Activated naive CD8-positive, alpha-beta T cell treated with anti-CD3 and anti-CD28 coated beads, Interleukin-2, amount 10 ng/mL, durations not matched to agents 7 days and 5 days (primary cell): ENCODE measurements at regions not wholly inside any gene's neighbourhood (a gene's known extent, or its start where the extent isn't known, plus 50 kb on each side); places are given as distances from the start of the nearest gene placed in this dataset.
"Not testable (repeated sequence)": the region's sequence is repeated elsewhere in the genome, so short reads cannot be mapped to it uniquely, and the experiment has no call there.

Source experiments
- ATAC-seq: fragments of 150-1000 bp; cut with Tn5 transposase; one replicate; pipeline ENCODE4 v1.10.0; 2021; ENCODE audit warnings: low read depth, moderate library complexity
- POLR2A ChIA-PET: fragments of 350-600 bp; sonication (Branson Sonifier 250); formaldehyde crosslinking; loops from one replicate; lab custom pipeline; 2021; ENCODE audit warnings: antibody characterized with exemption; lab: Charles Lee
- DNase-seq: peaks from one replicate; pipeline ENCODE4 v3.0.0; 2021
- H3K27ac Mint-ChIP-seq: one replicate; pipeline ENCODE4 v1.8.0; 2022; ENCODE audit warnings: mild to moderate bottlenecking, mixed read lengths
- H3K27me3 Mint-ChIP-seq: one replicate; pipeline ENCODE4 v1.8.0; 2022; ENCODE audit warnings: mild to moderate bottlenecking, moderate library complexity, mixed read lengths
- H3K36me3 Mint-ChIP-seq: one replicate; pipeline ENCODE4 v1.8.0; 2021; ENCODE audit warnings: mild to moderate bottlenecking, mixed read lengths
- H3K4me1 Mint-ChIP-seq: one replicate; pipeline ENCODE4 v1.8.0; 2021; ENCODE audit warnings: mixed read lengths
- H3K4me3 Mint-ChIP-seq: one replicate; pipeline ENCODE4 v1.8.0; 2022; ENCODE audit warnings: mild to moderate bottlenecking, moderate library complexity, mixed read lengths
- H3K9me3 Mint-ChIP-seq: one replicate; pipeline ENCODE4 v1.8.0; 2021; ENCODE audit warnings: mixed read lengths

DNA sequence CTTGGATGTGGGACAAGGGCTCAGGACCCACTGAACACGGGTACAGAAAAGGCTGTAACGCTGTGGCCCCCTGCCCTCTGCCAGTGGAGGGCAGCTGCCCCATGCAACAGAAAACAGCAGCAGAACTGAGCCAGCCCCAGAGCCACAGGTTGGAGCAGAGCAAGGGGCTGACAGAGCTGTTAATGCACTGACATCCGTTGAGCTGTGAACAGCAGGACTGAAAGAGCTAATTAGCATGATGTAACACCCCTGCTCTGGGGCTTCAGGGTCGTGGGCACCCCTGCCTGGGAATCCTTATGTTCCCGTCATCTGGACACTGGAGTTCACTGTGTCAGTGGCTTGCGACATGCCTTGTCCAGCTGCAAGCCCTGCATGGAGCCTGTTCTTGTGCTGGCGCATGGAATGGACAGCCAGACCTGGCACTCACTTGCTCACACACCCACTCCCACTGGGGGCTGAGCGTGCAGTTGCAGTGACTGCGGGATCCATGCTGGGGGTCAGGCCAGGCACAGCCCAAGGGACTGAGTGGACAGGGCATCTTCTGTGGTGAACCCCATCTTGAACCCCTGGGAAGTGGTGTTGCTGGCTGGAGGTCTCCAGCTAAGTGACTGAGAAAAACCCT lies 293.7 kb downstream of the DNAJB9 start:
- POLR2A ChIA-PET, result no interaction called here
- DNase-seq (no peak), ATAC-seq (no peak)
- Mint-ChIP-seq H3K27ac (no peak overlapping the region), H3K27me3 (no peaks in the 10 kb centered on the region), H3K4me1 (no peaks in the 10 kb centered on the region), H3K4me3 (no peak overlapping the region), H3K9me3 (no peaks in the 10 kb centered on the region), H3K36me3 (no peaks in the 10 kb centered on the region)

GRCh38 chr7:108869070-108869469 lies 299.4 kb downstream of the DNAJB9 start:
- no peaks in the 10 kb centered on the region for H3K27me3 Mint-ChIP-seq
- H3K4me1 Mint-ChIP-seq, result no peaks in the 10 kb centered on the region
- H3K4me3 Mint-ChIP-seq, result no peak overlapping the region
- ATAC-seq (no peak), DNase-seq (no peak)
- no peaks in the 10 kb centered on the region for H3K9me3 Mint-ChIP-seq
- H3K27ac Mint-ChIP-seq, result no peak overlapping the region
- POLR2A ChIA-PET, result no interaction called here
- no peaks in the 10 kb centered on the region for H3K36me3 Mint-ChIP-seq

DNA sequence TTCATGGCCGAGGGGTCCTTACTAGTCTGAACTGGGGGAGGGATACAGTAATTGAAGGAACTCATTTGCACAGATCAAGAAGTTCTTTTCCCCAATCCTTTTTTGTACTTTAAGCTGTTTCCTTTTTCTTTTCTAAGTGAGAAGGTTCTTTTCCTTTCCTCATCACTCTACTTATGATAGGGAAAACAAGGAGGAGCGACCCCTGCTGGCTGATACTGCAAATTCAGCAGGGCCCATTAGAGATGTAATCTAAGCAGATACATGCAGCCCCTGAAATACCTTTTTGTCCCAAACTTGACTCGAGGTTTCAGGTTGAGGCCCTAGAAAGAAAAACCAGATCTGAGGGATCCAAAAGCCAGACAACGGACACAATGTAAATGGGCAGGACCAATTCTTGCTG lies 305.5 kb downstream of the DNAJB9 start:
- no peaks in the 10 kb centered on the region for H3K36me3 Mint-ChIP-seq
- H3K4me1 Mint-ChIP-seq, result no peaks in the 10 kb centered on the region
- H3K27ac Mint-ChIP-seq, result no peak overlapping the region
- no peaks in the 10 kb centered on the region for H3K9me3 Mint-ChIP-seq
- H3K4me3 Mint-ChIP-seq, result no peak overlapping the region
- no peak for ATAC-seq
- POLR2A ChIA-PET, result no interaction called here
- H3K27me3 Mint-ChIP-seq, result no peaks in the 10 kb centered on the region
- no peak for DNase-seq

DNA sequence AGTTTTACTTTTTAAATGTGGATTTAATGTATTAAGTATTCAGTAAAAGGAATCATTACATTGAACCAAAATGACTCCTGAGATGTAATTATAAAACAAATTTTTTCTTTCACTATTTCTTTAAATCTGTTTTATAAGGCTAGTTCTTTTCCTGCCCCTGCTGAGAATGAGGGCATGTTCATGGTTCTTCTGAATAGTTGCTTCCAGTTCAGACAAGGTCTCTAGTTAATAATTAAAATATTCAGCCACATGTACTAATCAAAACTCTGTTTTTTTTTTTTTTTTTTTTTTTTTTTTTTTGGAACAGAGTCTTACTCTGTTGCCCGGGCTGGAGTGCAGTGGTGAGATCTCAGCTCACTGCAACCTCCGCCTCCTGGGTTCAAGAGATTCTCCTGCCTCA lies 321.2 kb downstream of the DNAJB9 start:
- Mint-ChIP-seq H3K36me3 (no peaks in the 10 kb centered on the region), H3K9me3 (no peaks in the 10 kb centered on the region), H3K4me3 (no peak overlapping the region), H3K27ac (no peak overlapping the region), H3K4me1 (no peaks in the 10 kb centered on the region), H3K27me3 (no peaks in the 10 kb centered on the region)
- ATAC-seq, result no peak
- POLR2A ChIA-PET, result no interaction called here
- no peak for DNase-seq

- DNase-seq (no peak), ATAC-seq (no peak)
- H3K9me3 Mint-ChIP-seq, result no peaks in the 10 kb centered on the region
- H3K27ac Mint-ChIP-seq, result no peak overlapping the region
- no peaks in the 10 kb centered on the region for H3K27me3 Mint-ChIP-seq
- no peak overlapping the region for H3K4me3 Mint-ChIP-seq
- POLR2A ChIA-PET, result no interaction called here
- H3K4me1 Mint-ChIP-seq, result no peaks in the 10 kb centered on the region
- H3K36me3 Mint-ChIP-seq, result no peaks in the 10 kb centered on the region
These were observed 338.8 kb downstream of the DNAJB9 start for GRCh38 chr7:108908456-108908855.

DNA sequence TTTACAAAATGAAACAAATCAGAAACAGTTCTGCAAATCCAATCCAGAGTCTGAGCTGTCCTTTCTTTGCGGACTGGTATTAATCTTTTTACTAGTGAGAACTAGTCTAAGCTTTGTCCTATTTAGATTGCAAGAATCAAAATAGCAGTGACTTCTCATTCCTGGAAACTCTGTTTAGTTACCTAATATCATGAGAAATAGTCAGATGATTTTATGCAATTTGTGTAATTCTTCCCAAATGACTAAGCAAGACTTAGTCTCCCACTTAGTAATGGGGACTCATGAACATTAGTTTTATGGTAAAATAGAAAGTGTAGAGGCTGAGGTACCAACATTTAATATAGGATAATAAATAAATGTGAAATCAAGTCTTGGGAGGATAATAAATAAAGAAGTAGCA lies 341.3 kb downstream of the DNAJB9 start:
- no peaks in the 10 kb centered on the region for H3K36me3 Mint-ChIP-seq
- no peaks in the 10 kb centered on the region for H3K4me1 Mint-ChIP-seq
- DNase-seq, result no peak
- no peak overlapping the region for H3K4me3 Mint-ChIP-seq
- no peaks in the 10 kb centered on the region for H3K27me3 Mint-ChIP-seq
- POLR2A ChIA-PET, result no interaction called here
- ATAC-seq, result no peak
- H3K27ac Mint-ChIP-seq, result no peak overlapping the region
- H3K9me3 Mint-ChIP-seq, result no peaks in the 10 kb centered on the region

DNA sequence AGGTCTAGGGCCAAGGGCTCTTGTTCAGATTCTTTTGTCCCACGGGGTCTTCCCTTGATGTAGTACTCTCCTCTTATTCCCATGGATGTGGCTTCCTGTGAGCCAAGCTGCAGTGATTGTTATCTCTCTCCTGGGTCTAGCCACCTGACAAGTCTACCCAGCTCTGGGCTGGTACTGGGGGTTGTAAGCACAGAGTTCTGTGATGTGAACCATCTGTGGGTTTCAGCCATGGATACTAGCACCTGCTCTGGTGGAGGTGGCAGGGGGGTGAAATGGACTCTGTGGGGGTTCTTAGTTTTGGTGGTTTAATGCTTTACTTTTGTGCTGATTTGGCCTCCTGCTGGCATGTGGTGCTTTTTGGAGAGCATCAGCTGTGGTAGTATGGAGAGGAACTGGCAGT lies 350.8 kb downstream of the DNAJB9 start:
- ATAC-seq, result no peak
- Mint-ChIP-seq H3K36me3 (no peaks in the 10 kb centered on the region), H3K9me3 (peaks cover 6% of the 10 kb centered on the region), H3K27me3 (no peaks in the 10 kb centered on the region), H3K27ac (no peak overlapping the region), H3K4me3 (no peak overlapping the region), H3K4me1 (no peaks in the 10 kb centered on the region)
- no peak for DNase-seq
- POLR2A ChIA-PET, result no interaction called here

DNA sequence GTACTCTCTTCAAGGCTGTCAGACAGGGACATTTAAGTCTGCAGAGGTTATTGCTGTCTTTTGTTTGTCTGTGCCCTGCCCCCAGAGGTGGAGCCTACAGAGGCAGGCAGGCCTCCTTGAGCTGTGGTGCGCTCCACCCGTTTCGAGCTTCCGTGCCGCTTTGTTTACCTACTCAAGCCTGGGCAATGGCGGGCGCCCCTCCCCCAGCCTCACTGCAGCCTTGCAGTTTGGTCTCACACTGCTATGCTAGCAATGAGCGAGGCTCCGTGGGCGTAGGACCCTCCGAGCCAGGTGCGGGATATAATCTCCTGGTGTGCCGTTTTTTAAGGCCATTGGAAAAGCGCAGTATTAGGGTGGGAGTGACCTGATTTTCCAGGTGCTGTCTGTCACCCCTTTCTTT lies 373.4 kb downstream of the DNAJB9 start:
- ATAC-seq, H3K36me3 Mint-ChIP-seq, DNase-seq, H3K9me3 Mint-ChIP-seq, H3K4me3 Mint-ChIP-seq, H3K4me1 Mint-ChIP-seq, H3K27me3 Mint-ChIP-seq, POLR2A ChIA-PET, H3K27ac Mint-ChIP-seq: not testable (repeated sequence)

- no peak for DNase-seq
- no peaks in the 10 kb centered on the region for H3K36me3 Mint-ChIP-seq
- no peak overlapping the region for H3K27ac Mint-ChIP-seq
- no peak for ATAC-seq
- H3K4me1 Mint-ChIP-seq, result no peaks in the 10 kb centered on the region
- peaks cover 3% of the 10 kb centered on the region for H3K9me3 Mint-ChIP-seq
- H3K4me3 Mint-ChIP-seq, result no peak overlapping the region
- H3K27me3 Mint-ChIP-seq, result no peaks in the 10 kb centered on the region
- POLR2A ChIA-PET, result no interaction called here
These were observed 377.9 kb downstream of the DNAJB9 start for GRCh38 chr7:108947526-108947925.

DNA sequence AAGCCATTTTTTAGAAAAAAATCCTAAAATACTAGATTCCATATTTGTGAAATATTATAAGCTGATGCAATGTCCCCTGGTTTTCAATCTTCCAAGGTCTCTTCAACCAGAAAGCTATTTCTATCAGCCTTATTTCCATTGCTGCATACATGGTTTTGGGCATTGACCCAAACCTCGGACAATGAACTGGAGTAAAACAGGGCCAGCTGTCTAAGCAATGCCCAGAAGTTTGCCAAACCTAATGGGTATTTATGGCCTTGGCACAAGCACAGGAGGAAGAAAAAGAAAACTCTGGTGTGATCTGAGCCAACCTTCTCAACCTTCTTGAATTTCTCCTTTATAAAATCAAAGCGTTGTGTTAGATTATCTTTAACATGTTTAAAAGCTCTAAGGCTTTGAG lies 402.3 kb downstream of the DNAJB9 start:
- no peak overlapping the region for H3K4me3 Mint-ChIP-seq
- no peak overlapping the region for H3K27ac Mint-ChIP-seq
- no peak for ATAC-seq
- H3K36me3 Mint-ChIP-seq, result no peaks in the 10 kb centered on the region
- no peak for DNase-seq
- POLR2A ChIA-PET, result no interaction called here
- H3K9me3 Mint-ChIP-seq, result no peaks in the 10 kb centered on the region
- no peaks in the 10 kb centered on the region for H3K27me3 Mint-ChIP-seq
- H3K4me1 Mint-ChIP-seq, result no peaks in the 10 kb centered on the region

- DNase-seq (no peak), ATAC-seq (no peak)
- POLR2A ChIA-PET, result no interaction called here
- Mint-ChIP-seq H3K4me1 (no peaks in the 10 kb centered on the region), H3K27me3 (no peaks in the 10 kb centered on the region), H3K27ac (no peak overlapping the region), H3K36me3 (no peaks in the 10 kb centered on the region), H3K9me3 (no peaks in the 10 kb centered on the region), H3K4me3 (no peak overlapping the region)
These were observed 403.4 kb downstream of the DNAJB9 start for GRCh38 chr7:108973075-108973474.

GRCh38 chr7:108974641-108975040 lies 405.0 kb downstream of the DNAJB9 start:
- DNase-seq (no peak), ATAC-seq (no peak)
- no peak overlapping the region for H3K4me3 Mint-ChIP-seq
- no peaks in the 10 kb centered on the region for H3K27me3 Mint-ChIP-seq
- POLR2A ChIA-PET, result no interaction called here
- no peak overlapping the region for H3K27ac Mint-ChIP-seq
- H3K36me3 Mint-ChIP-seq, result no peaks in the 10 kb centered on the region
- no peaks in the 10 kb centered on the region for H3K4me1 Mint-ChIP-seq
- H3K9me3 Mint-ChIP-seq, result peaks cover 3% of the 10 kb centered on the region

DNA sequence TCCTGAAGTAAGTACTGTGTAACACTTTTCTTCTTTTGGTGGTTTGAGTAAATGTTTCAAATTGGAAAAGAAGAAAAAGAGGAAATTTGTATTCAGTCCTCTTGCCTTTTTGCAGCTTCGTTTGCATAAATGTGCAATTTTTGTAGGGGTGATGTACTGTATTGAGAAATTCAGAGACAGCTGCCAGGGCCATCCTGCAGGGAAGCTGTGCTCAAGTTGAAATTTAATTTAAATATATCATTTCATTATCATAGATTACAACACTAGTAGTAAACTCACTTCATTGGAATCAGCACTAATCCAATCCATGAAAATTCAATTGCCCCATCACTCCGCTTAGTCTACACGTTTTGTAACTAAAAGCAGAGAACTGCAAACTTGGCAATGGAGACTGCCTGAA lies 415.4 kb downstream of the DNAJB9 start:
- peaks cover 2% of the 10 kb centered on the region for H3K9me3 Mint-ChIP-seq
- no peaks in the 10 kb centered on the region for H3K36me3 Mint-ChIP-seq
- no peak for ATAC-seq

DNA sequence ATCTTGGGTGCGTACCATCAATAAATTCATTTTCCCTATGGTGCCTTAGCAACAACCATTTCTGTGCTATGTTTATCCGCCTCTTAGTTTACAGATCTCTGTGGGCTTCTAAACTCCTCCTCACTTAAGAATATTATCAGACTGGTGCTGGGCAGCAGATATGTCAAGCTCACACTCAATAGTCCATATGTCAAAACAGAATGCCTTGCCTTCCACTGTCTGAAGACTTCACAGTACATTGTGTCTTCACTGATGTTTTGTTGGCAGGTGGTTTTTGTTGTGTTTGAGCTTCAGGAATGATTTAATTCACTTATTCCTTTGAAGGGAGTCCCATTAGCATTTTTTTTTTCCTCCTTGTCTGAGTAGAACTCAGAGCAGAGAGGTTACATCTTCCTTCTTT lies 419.6 kb downstream of the DNAJB9 start:
- H3K27ac Mint-ChIP-seq, result no peak overlapping the region
- ATAC-seq (no peak), DNase-seq (no peak)
- no peaks in the 10 kb centered on the region for H3K27me3 Mint-ChIP-seq
- POLR2A ChIA-PET, result no interaction called here
- H3K4me3 Mint-ChIP-seq, result no peak overlapping the region
- no peaks in the 10 kb centered on the region for H3K4me1 Mint-ChIP-seq
- no peaks in the 10 kb centered on the region for H3K9me3 Mint-ChIP-seq
- H3K36me3 Mint-ChIP-seq, result no peaks in the 10 kb centered on the region

More for the DNA sequence above, 415.4 kb downstream of the DNAJB9 start:
- DNase-seq, result no peak
- Mint-ChIP-seq H3K27me3 (no peaks in the 10 kb centered on the region), H3K27ac (no peak overlapping the region), H3K4me3 (no peak overlapping the region), H3K4me1 (no peaks in the 10 kb centered on the region)
- POLR2A ChIA-PET, result no interaction called here

DNA sequence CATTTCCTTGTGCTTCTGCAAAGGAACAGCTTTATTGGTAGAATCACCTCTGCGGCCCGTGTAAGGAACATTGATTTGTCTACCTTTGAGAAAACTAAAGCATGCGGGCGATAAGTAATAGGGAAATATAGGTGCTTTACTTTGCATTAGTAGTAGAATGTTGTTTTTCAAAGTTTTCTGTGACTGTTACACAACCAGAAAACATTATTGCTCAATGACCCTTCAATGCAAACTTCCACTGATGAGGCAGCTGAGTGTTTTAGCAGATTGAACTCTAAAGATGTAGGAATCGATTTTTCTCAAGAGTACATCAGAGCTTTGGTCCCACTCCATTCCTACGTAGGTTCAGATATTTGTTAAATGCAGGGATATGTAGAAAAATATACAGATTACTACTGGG lies 427.8 kb downstream of the DNAJB9 start:
- POLR2A ChIA-PET, result no interaction called here
- ATAC-seq, result no peak
- H3K4me3 Mint-ChIP-seq, result no peak overlapping the region

More for the DNA sequence above, 427.8 kb downstream of the DNAJB9 start:
- no peak overlapping the region for H3K27ac Mint-ChIP-seq
- DNase-seq, result no peak
- no peaks in the 10 kb centered on the region for H3K4me1 Mint-ChIP-seq
- H3K36me3 Mint-ChIP-seq, result no peaks in the 10 kb centered on the region
- no peaks in the 10 kb centered on the region for H3K27me3 Mint-ChIP-seq
- H3K9me3 Mint-ChIP-seq, result no peaks in the 10 kb centered on the region
